ENCODE measurements at regions not wholly inside any gene's neighbourhood (a gene's known extent, or its start where the extent isn't known, plus 50 kb on each side); places are given as distances from the start of the nearest gene placed in this dataset.
"Not testable (repeated sequence)": the region's sequence is repeated elsewhere in the genome, so short reads cannot be mapped to it uniquely, and the experiment has no call there.

DNA sequence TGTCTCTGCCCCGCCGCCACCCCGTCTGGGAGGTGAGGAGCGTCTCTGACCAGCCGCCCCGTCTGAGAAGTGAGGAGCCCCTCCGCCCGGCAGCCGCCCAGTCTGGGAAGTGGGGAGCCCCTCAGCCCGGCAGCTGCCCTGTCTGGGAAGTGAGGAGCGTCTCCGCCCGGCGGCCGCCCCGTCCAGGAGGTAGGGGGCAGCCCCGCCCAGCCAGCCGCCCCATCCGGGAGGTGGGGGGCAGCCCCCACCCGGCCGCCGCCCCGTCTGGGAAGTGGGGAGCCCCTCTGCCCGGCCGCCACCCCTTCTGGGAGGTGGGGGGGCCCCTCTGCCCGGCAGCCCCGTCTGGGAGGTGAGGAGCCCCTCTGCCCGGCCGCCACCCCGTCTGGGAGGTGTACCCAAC is 59.1 kb upstream of the TENM4 start:
- DNase-seq; H3K4me3 ChIP-seq (ENCODE audit: insufficient read depth, low read depth, low read length); H3K27ac ChIP-seq (ENCODE audit: insufficient read depth, low read length); H4K91ac ChIP-seq (ENCODE audit: insufficient read depth, low read depth, low read length); H4K8ac ChIP-seq (ENCODE audit: low read depth in 2 of 2, low read length in 2 of 2); H3K4me1 ChIP-seq (ENCODE audit: control insufficient read depth, insufficient read depth, low read length); H3K36me3 ChIP-seq (ENCODE audit: control insufficient read depth, insufficient read depth, low read length); H3K18ac ChIP-seq (ENCODE audit: low read depth, low read length); H3K9ac ChIP-seq (ENCODE audit: low read depth, low read length); ATAC-seq (ENCODE audit: low read depth); H2AK5ac ChIP-seq (ENCODE audit: low read depth, low read length); H3K27me3 ChIP-seq (ENCODE audit: control insufficient read depth, insufficient read depth, low read length); POLR2A ChIA-PET (ENCODE audit: unreplicated experiment); H2BK15ac ChIP-seq (ENCODE audit: low read depth, low read length); H4K20me1 ChIP-seq (ENCODE audit: insufficient read depth, low read length); H3K56ac ChIP-seq (ENCODE audit: extremely low read depth, insufficient read depth, low read length); H3K14ac ChIP-seq (replicated peaks; ENCODE audit: low read depth, low read length); H3K23ac ChIP-seq (ENCODE audit: low read depth, low read length); H3K4me2 ChIP-seq (ENCODE audit: low read depth, low read length); H3K79me1 ChIP-seq (ENCODE audit: low read depth in 1 of 2, low read length in 2 of 2); dilution Hi-C loops (cut with HindIII; ENCODE audit: low sequenced_read_pairs, unreplicated experiment); H2AFZ ChIP-seq (replicated peaks; ENCODE audit: low read length, poor library complexity); CTCF ChIA-PET; intact Hi-C loops (cut with micrococcal nuclease); H3K4ac ChIP-seq (ENCODE audit: low read depth, low read length); H3K9me1 ChIP-seq (ENCODE audit: insufficient read depth, low read length); H4K5ac ChIP-seq (ENCODE audit: low read depth, low read length); BruUV-seq (replicated peaks); H3K9me3 ChIP-seq (ENCODE audit: control insufficient read depth, insufficient read depth, low read length); H2BK120ac ChIP-seq (ENCODE audit: low read depth, low read length); H2BK20ac ChIP-seq (ENCODE audit: low read depth, low read length); H2AK9ac ChIP-seq (replicated peaks; ENCODE audit: low read depth, low read length, poor library complexity); H2BK5ac ChIP-seq (ENCODE audit: low read depth, low read length, poor library complexity, severe bottlenecking): not testable (repeated sequence)
- in situ Hi-C loops (cut with MboI; ENCODE audit: low sequenced_read_pairs) = loop anchor here (10.0 kb wide), 1 partner anchor 855 kb away; no protein-coding TSS in a partner anchor
- no CpG with 5 or more reads among the region's 30 CpGs for WGBS, 2 experiments (ENCODE audit: extremely low coverage in 2 of 2, insufficient read length in 1 of 2)
